GM12892 (cell line): ENCODE measurements at regions not wholly inside any gene's neighbourhood (a gene's known extent, or its start where the extent isn't known, plus 50 kb on each side); places are given as distances from the start of the nearest gene placed in this dataset.

Experiments
- POLR2A ChIP-seq: IDR thresholded peaks from 2 replicates; pipeline ENCODE4 v1.6.1; 2011; ENCODE audit warnings: low read depth, low read length, control low read depth
- POLR2AphosphoS5 ChIP-seq: IDR thresholded peaks from 2 replicates; pipeline ENCODE4 v1.6.1; 2011; ENCODE audit warnings: low read depth, low read length, control low read depth
- TAF1 ChIP-seq: IDR thresholded peaks from 2 replicates; pipeline ENCODE4 v1.6.1; 2011; ENCODE audit warnings: low read depth, mild to moderate bottlenecking, control low read depth, low read length, borderline replicate concordance

GRCh38 chr5:96322217-96322616 is 110.8 kb downstream of the PCSK1 start:
- TF ChIP-seq TAF1 (no peak), POLR2A (no peak), POLR2AphosphoS5 (no peak)
